B cell (primary cell): ENCODE measurements at regions not wholly inside any gene's neighbourhood (a gene's known extent, or its start where the extent isn't known, plus 50 kb on each side); places are given as distances from the start of the nearest gene placed in this dataset.

Experiments
- EZH2 ChIP-seq: IDR thresholded peaks from 2 replicates; pipeline ENCODE4 v1.6.1; 2012; ENCODE audit warnings: borderline replicate concordance, low read depth, mild to moderate bottlenecking, moderate library complexity, low read length; ENCODE audit not compliant: insufficient read depth, poor library complexity, severe bottlenecking
- TF ChIP-seq, protein P1 (sequence below): fragments of 200-600 bp; IDR thresholded peaks from one replicate; pipeline ENCODE4 v1.8.0; 2022; ENCODE audit warnings: antibody characterized with exemption, mild to moderate bottlenecking

GRCh38 chr2:239668651-239669050 lies 267.8 kb upstream of the HDAC4 start:
- TF ChIP-seq, protein P1, sequence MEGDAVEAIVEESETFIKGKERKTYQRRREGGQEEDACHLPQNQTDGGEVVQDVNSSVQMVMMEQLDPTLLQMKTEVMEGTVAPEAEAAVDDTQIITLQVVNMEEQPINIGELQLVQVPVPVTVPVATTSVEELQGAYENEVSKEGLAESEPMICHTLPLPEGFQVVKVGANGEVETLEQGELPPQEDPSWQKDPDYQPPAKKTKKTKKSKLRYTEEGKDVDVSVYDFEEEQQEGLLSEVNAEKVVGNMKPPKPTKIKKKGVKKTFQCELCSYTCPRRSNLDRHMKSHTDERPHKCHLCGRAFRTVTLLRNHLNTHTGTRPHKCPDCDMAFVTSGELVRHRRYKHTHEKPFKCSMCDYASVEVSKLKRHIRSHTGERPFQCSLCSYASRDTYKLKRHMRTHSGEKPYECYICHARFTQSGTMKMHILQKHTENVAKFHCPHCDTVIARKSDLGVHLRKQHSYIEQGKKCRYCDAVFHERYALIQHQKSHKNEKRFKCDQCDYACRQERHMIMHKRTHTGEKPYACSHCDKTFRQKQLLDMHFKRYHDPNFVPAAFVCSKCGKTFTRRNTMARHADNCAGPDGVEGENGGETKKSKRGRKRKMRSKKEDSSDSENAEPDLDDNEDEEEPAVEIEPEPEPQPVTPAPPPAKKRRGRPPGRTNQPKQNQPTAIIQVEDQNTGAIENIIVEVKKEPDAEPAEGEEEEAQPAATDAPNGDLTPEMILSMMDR, result no peak
- no peak for TF ChIP-seq EZH2
